Activated CD8-positive, alpha-beta memory T cell treated with anti-CD3 and anti-CD28 coated beads, Interleukin-2, amount 10 ng/mL, durations not matched to agents 7 days and 5 days (primary cell): ENCODE measurements at regions not wholly inside any gene's neighbourhood (a gene's known extent, or its start where the extent isn't known, plus 50 kb on each side); places are given as distances from the start of the nearest gene placed in this dataset.
A peak's percentile ranks its signal among the peaks of the same experiment; 100 is the strongest.

Experiments used
- ATAC-seq: fragments of 150-1000 bp; cut with Tn5 transposase; one replicate; pipeline ENCODE4 v1.10.0; 2021; ENCODE audit warnings: moderate library complexity
- CTCF ChIA-PET: fragments of 350-600 bp; sonication (Branson Sonifier 250); formaldehyde crosslinking; loops from one replicate; lab custom pipeline; 2021; ENCODE audit warnings: antibody characterized with exemption; lab: Charles Lee
- DNase-seq: peaks from one replicate; pipeline ENCODE4 v3.0.0-alpha.2; 2020
- H3K27ac Mint-ChIP-seq: one replicate; pipeline ENCODE4 v1.8.0; 2021; ENCODE audit warnings: mild to moderate bottlenecking, mixed read lengths
- H3K27me3 Mint-ChIP-seq: one replicate; pipeline ENCODE4 v1.8.0; 2021; ENCODE audit warnings: mixed read lengths
- H3K36me3 Mint-ChIP-seq: one replicate; pipeline ENCODE4 v1.8.0; 2021; ENCODE audit warnings: mild to moderate bottlenecking, mixed read lengths
- H3K4me1 Mint-ChIP-seq: one replicate; pipeline ENCODE4 v1.8.0; 2021; ENCODE audit warnings: mixed read lengths
- H3K4me3 Mint-ChIP-seq: one replicate; pipeline ENCODE4 v1.8.0; 2021; ENCODE audit warnings: mild to moderate bottlenecking, moderate library complexity, mixed read lengths
- H3K9me3 Mint-ChIP-seq: one replicate; pipeline ENCODE4 v1.8.0; 2022; ENCODE audit warnings: low read depth, mixed read lengths

- Mint-ChIP-seq H3K27me3 (peaks cover 6% of the 10 kb centered on the region), H3K9me3 (no peaks in the 10 kb centered on the region), H3K4me3 (no peak overlapping the region), H3K27ac (no peak overlapping the region), H3K4me1 (peaks cover 19% of the 10 kb centered on the region), H3K36me3 (no peaks in the 10 kb centered on the region)
- DNase-seq (no peak), ATAC-seq (no peak)
- CTCF ChIA-PET = no interaction called here
These were observed 78.2 kb downstream of the GPR88 start for GRCh38 chr1:100616121-100616621.

GRCh38 chr1:100622037-100622436 is 84.1 kb downstream of the GPR88 start:
- H3K4me1 Mint-ChIP-seq = peaks cover under 1% of the 10 kb centered on the region
- DNase-seq (no peak), ATAC-seq (no peak)
- H3K27me3 Mint-ChIP-seq = peaks cover 2% of the 10 kb centered on the region
- H3K9me3 Mint-ChIP-seq = no peaks in the 10 kb centered on the region
- no peak overlapping the region for H3K4me3 Mint-ChIP-seq
- H3K27ac Mint-ChIP-seq = no peak overlapping the region
- no peaks in the 10 kb centered on the region for H3K36me3 Mint-ChIP-seq
- CTCF ChIA-PET = no interaction called here

GRCh38 chr1:100622506-100622905 is 84.6 kb downstream of the GPR88 start:
- Mint-ChIP-seq H3K27ac (no peak overlapping the region), H3K36me3 (no peaks in the 10 kb centered on the region), H3K4me3 (no peak overlapping the region), H3K27me3 (peaks cover 2% of the 10 kb centered on the region), H3K9me3 (peaks cover 2% of the 10 kb centered on the region), H3K4me1 (peaks cover 4% of the 10 kb centered on the region)
- ATAC-seq = no peak
- CTCF ChIA-PET = no interaction called here
- DNase-seq = no peak

GRCh38 chr1:100622966-100623762 is 85.2 kb downstream of the GPR88 start:
- no peak for DNase-seq

GRCh38 chr1:100624886-100625610 is 87.1 kb downstream of the GPR88 start:
- H3K9me3 Mint-ChIP-seq = peaks cover 2% of the 10 kb centered on the region
- H3K36me3 Mint-ChIP-seq = no peaks in the 10 kb centered on the region
- no peak overlapping the region for H3K27ac Mint-ChIP-seq
- peaks cover 5% of the 10 kb centered on the region for H3K27me3 Mint-ChIP-seq
- CTCF ChIA-PET = no interaction called here
- no peak overlapping the region for H3K4me3 Mint-ChIP-seq
- peaks cover 4% of the 10 kb centered on the region for H3K4me1 Mint-ChIP-seq
- ATAC-seq (no peak), DNase-seq (no peak)

More at GRCh38 chr1:100622966-100623762, 85.2 kb downstream of the GPR88 start:
- CTCF ChIA-PET = no interaction called here
- Mint-ChIP-seq H3K27me3 (peaks cover 2% of the 10 kb centered on the region), H3K4me3 (no peak overlapping the region), H3K36me3 (no peaks in the 10 kb centered on the region), H3K9me3 (peaks cover 2% of the 10 kb centered on the region), H3K27ac (no peak overlapping the region), H3K4me1 (peaks cover 4% of the 10 kb centered on the region)
- no peak for ATAC-seq

- no peak for DNase-seq
- Mint-ChIP-seq H3K27me3 (peaks cover 18% of the 10 kb centered on the region), H3K36me3 (peaks cover 4% of the 10 kb centered on the region), H3K4me3 (no peak overlapping the region), H3K9me3 (peaks cover 4% of the 10 kb centered on the region), H3K4me1 (peaks cover 13% of the 10 kb centered on the region), H3K27ac (no peak overlapping the region)
- ATAC-seq = no peak
- CTCF ChIA-PET = no interaction called here
These were observed 88.5 kb downstream of the GPR88 start for GRCh38 chr1:100626397-100626796.

- H3K36me3 Mint-ChIP-seq = peaks cover 4% of the 10 kb centered on the region
- CTCF ChIA-PET = no interaction called here
- no peak overlapping the region for H3K27ac Mint-ChIP-seq
- ATAC-seq = no peak
- H3K4me1 Mint-ChIP-seq = peaks cover 14% of the 10 kb centered on the region
- no peak for DNase-seq
- H3K4me3 Mint-ChIP-seq = no peak overlapping the region
- H3K27me3 Mint-ChIP-seq = peaks cover 19% of the 10 kb centered on the region
- H3K9me3 Mint-ChIP-seq = peaks cover 4% of the 10 kb centered on the region
These were observed 89.2 kb downstream of the GPR88 start for GRCh38 chr1:100627054-100627716.

GRCh38 chr1:100627936-100628335 is 90.0 kb downstream of the GPR88 start:
- Mint-ChIP-seq H3K4me1 (peaks cover 14% of the 10 kb centered on the region), H3K4me3 (no peak overlapping the region), H3K9me3 (peaks cover 4% of the 10 kb centered on the region), H3K27me3 (peaks cover 20% of the 10 kb centered on the region), H3K36me3 (peaks cover 4% of the 10 kb centered on the region), H3K27ac (no peak overlapping the region)
- CTCF ChIA-PET = interaction anchor here (0.6 kb wide), 1 partner anchor 116 kb away, joined by 3 read pairs; no protein-coding TSS in a partner anchor
- DNase-seq = no peak
- ATAC-seq = no peak

- Mint-ChIP-seq H3K36me3 (peaks cover 4% of the 10 kb centered on the region), H3K27ac (no peak overlapping the region), H3K27me3 (peaks cover 21% of the 10 kb centered on the region), H3K4me1 (peaks cover 14% of the 10 kb centered on the region), H3K4me3 (no peak overlapping the region), H3K9me3 (peaks cover 4% of the 10 kb centered on the region)
- DNase-seq (no peak), ATAC-seq (no peak)
- CTCF ChIA-PET = no interaction called here
These were observed 90.7 kb downstream of the GPR88 start for GRCh38 chr1:100628631-100629081.

- peaks cover 4% of the 10 kb centered on the region for H3K36me3 Mint-ChIP-seq
- no peak overlapping the region for H3K4me3 Mint-ChIP-seq
- H3K27me3 Mint-ChIP-seq = peaks cover 21% of the 10 kb centered on the region
- DNase-seq = no peak
- no peak for ATAC-seq
- peaks cover 4% of the 10 kb centered on the region for H3K9me3 Mint-ChIP-seq
- H3K27ac Mint-ChIP-seq = no peak overlapping the region
- CTCF ChIA-PET = no interaction called here
- peaks cover 14% of the 10 kb centered on the region for H3K4me1 Mint-ChIP-seq
These were observed 90.2 kb upstream of the VCAM1 start for GRCh38 chr1:100629391-100629790.

- CTCF ChIA-PET = interaction anchor here (1.4 kb wide), 1 partner anchor 238 kb away, joined by 3 read pairs; no protein-coding TSS in a partner anchor
- H3K4me1 Mint-ChIP-seq = peaks cover 14% of the 10 kb centered on the region
- H3K9me3 Mint-ChIP-seq = peaks cover 4% of the 10 kb centered on the region
- ATAC-seq (peak; percentile 23), DNase-seq (no peak)
- H3K27me3 Mint-ChIP-seq = peaks cover 27% of the 10 kb centered on the region
- no peak overlapping the region for H3K27ac Mint-ChIP-seq
- H3K36me3 Mint-ChIP-seq = peaks cover 4% of the 10 kb centered on the region
- no peak overlapping the region for H3K4me3 Mint-ChIP-seq
These were observed 88.5 kb upstream of the VCAM1 start for GRCh38 chr1:100631015-100631551.

GRCh38 chr1:100642826-100643225 is 76.7 kb upstream of the VCAM1 start:
- DNase-seq (no peak), ATAC-seq (no peak)
- no peaks in the 10 kb centered on the region for H3K4me1 Mint-ChIP-seq
- CTCF ChIA-PET = no interaction called here
- H3K27ac Mint-ChIP-seq = no peak overlapping the region
- H3K27me3 Mint-ChIP-seq = peaks cover 4% of the 10 kb centered on the region
- no peaks in the 10 kb centered on the region for H3K36me3 Mint-ChIP-seq
- H3K4me3 Mint-ChIP-seq = no peak overlapping the region
- H3K9me3 Mint-ChIP-seq = peaks cover 3% of the 10 kb centered on the region
